GM12864 (cell line): ENCODE measurements at regions not wholly inside any gene's neighbourhood (a gene's known extent, or its start where the extent isn't known, plus 50 kb on each side); places are given as distances from the start of the nearest gene placed in this dataset.
"Not testable (repeated sequence)": the region's sequence is repeated elsewhere in the genome, so short reads cannot be mapped to it uniquely, and the experiment has no call there.

Experiments used
- DNase-seq: peaks from one replicate; pipeline ENCODE4 v3.0.0-alpha.2; 2011; ENCODE audit warnings: low read depth
- H3K4me3 ChIP-seq: 2 replicates; pipeline ENCODE4 v1.5.1; 2011; ENCODE audit warnings: mild to moderate bottlenecking, low read depth, low read length, control low read depth
- TF ChIP-seq, protein P1 (sequence below): IDR thresholded peaks from 2 replicates; pipeline ENCODE4 v1.5.1; 2011; ENCODE audit warnings: low read depth, mild to moderate bottlenecking, moderate library complexity, low read length, control low read depth, inconsistent platforms; ENCODE audit errors: missing control alignments

DNA sequence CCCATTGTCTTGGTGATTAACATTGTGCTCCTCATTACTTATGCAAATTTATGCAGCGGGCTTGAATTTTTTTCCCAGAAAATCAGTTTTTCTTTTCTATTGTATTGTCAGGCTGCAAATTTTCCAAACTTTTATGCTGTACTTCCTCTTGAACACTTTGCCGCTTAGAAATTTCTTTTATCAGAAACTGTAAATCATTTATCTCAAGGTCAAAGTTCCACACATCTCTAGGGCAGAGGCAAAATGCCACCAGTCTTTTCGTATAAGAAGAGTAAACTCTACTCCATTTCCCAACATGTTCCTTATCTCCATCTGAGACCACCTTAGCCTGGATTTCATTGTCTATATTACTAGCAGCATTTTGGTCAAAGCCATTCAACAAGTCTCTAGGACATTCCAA lies 113.9 kb upstream of the OLFM3 start:
- DNase-seq, result no peak
- TF ChIP-seq, protein P1, sequence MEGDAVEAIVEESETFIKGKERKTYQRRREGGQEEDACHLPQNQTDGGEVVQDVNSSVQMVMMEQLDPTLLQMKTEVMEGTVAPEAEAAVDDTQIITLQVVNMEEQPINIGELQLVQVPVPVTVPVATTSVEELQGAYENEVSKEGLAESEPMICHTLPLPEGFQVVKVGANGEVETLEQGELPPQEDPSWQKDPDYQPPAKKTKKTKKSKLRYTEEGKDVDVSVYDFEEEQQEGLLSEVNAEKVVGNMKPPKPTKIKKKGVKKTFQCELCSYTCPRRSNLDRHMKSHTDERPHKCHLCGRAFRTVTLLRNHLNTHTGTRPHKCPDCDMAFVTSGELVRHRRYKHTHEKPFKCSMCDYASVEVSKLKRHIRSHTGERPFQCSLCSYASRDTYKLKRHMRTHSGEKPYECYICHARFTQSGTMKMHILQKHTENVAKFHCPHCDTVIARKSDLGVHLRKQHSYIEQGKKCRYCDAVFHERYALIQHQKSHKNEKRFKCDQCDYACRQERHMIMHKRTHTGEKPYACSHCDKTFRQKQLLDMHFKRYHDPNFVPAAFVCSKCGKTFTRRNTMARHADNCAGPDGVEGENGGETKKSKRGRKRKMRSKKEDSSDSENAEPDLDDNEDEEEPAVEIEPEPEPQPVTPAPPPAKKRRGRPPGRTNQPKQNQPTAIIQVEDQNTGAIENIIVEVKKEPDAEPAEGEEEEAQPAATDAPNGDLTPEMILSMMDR, result no peak
- H3K4me3 ChIP-seq, result no peak overlapping the region

DNA sequence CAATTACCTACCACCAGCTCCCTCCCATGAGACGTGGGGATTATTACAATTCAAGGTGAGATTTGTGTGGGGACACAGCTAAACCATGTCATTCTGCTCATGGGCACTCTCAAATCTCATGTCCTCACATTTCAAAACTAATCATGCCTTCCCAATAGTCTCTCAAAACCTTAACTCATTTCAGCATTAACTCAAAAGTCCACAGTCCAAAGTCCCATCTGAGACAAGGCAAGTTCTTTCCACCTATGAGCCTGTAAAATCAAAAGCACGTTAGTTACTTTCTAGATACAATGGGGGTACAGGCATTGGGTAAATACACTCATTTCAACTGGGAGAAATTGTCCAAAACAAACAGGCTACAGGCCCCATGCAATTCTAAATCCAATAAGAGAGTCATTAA lies 112.8 kb upstream of the OLFM3 start:
- H3K4me3 ChIP-seq, DNase-seq: not testable (repeated sequence)

DNA sequence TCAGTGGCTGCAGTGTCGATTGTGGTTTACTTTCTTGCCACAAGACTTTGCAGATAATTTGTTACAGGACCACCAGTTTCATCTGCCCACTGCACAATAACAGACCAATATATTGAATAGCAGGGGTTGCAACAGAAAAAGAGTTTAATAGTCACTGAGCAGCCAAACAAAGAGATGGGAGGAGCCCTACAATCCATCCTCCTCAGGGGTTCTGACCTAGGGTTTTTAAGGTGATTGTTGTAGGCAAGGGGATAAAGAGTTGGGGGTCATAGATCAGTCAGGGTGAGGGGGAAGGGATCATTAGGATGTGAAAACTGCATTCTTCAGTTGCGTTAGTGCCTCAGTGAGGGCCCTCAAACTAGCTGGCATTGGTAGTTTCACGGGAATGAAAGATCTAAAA lies 110.7 kb upstream of the OLFM3 start:
- no peak overlapping the region for H3K4me3 ChIP-seq
- TF ChIP-seq, protein P1, result no peak
- DNase-seq, result no peak

DNA sequence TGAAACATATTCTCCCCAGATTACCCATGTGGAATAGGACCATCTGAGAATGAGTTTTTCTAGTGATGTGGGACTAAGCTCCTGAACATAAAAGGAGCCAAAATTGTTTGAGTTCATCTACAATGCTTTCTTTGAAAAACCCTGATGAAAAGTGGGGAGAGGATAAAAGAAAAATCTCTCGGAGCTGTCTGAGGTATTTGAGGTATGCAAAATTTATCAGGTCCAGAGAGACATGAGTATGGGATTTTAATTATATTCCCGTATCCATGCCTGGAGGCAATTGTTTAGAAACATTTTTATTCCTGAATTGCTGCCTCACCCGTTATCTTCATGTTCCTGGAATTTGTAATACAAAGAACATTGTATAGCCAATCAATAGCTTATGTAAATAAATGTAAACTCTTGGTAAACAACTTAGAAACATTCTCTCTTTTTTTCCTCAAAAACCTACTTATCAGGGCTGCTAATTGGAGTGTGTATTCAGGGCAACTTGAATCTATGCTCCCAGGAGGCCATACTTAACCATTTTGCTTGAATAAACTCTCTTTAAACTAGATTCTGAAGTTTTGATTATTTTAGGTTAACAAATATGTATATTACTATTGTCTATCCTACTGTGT lies 109.3 kb upstream of the OLFM3 start:
- TF ChIP-seq, protein P1, result no peak
- no peak overlapping the region for H3K4me3 ChIP-seq
- DNase-seq, result no peak

DNA sequence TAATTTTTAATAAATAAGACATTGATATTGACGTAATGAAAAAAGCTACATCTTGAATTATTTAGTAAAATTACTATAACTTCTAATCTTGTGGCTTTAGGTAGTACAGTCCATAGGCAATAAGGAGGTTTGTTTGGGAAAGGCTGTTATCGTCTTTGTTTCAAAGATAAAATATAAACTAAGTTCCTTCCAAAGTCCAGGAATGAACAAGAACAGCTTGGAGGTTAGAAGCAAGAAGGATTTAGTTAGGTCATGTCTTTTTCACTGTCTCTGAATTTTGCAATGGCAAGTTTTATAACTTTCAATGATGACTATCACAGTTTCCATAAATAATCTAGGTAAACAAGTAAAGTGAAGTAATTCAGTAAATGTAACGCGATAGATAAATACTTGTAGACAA lies 106.9 kb upstream of the OLFM3 start:
- H3K4me3 ChIP-seq, result no peak overlapping the region
- no peak for DNase-seq
- TF ChIP-seq, protein P1, result no peak

DNA sequence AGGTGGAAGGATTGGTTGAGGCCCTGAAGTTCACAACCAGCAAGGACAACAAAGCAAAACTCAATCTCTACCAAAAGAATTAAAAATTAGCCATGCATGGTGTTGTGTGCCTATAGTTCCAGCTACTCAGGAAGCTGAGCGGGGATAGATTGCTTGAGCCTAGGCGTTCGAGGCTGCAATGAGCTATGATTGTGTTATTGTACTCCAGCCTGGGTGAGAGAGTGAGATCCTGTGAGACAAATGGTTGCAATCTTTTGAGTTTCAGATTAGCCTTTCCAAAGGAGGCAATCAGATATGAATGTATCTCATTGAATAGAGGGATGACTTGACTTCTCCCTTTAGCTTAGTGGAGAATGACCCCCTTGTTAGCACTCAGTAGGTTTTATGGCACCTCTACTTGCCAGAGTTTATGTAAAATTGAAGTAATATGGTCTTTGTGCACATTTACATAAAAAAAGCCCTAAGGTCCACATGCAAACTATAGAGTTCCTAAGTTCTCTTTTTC lies 105.6 kb upstream of the OLFM3 start:
- no peak for DNase-seq
- TF ChIP-seq, protein P1, result no peak
- H3K4me3 ChIP-seq, result no peak overlapping the region

DNA sequence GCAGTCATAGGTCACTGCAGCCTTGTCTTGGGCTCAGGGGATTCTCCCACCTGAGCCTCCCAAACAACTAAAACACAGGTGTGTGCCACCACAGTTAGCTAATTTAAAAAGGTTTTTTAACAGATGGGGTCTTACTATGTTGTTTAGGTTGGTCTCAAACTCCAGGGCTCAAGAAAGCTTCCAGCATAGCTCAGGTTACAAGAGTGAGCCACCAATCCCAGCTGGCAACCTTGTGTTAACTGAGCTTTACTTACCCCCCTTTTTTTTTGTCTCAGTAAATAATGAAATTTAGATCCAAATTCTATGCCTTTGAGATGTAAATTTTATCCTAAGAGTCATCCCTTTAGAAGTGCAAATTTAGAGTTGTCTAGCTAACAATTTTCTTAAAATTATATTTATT lies 103.9 kb upstream of the OLFM3 start:
- no peak for DNase-seq
- no peak overlapping the region for H3K4me3 ChIP-seq
- TF ChIP-seq, protein P1, result no peak
